ENCODE measurements at regions not wholly inside any gene's neighbourhood (a gene's known extent, or its start where the extent isn't known, plus 50 kb on each side); places are given as distances from the start of the nearest gene placed in this dataset.
"Not testable (repeated sequence)": the region's sequence is repeated elsewhere in the genome, so short reads cannot be mapped to it uniquely, and the experiment has no call there.

DNA sequence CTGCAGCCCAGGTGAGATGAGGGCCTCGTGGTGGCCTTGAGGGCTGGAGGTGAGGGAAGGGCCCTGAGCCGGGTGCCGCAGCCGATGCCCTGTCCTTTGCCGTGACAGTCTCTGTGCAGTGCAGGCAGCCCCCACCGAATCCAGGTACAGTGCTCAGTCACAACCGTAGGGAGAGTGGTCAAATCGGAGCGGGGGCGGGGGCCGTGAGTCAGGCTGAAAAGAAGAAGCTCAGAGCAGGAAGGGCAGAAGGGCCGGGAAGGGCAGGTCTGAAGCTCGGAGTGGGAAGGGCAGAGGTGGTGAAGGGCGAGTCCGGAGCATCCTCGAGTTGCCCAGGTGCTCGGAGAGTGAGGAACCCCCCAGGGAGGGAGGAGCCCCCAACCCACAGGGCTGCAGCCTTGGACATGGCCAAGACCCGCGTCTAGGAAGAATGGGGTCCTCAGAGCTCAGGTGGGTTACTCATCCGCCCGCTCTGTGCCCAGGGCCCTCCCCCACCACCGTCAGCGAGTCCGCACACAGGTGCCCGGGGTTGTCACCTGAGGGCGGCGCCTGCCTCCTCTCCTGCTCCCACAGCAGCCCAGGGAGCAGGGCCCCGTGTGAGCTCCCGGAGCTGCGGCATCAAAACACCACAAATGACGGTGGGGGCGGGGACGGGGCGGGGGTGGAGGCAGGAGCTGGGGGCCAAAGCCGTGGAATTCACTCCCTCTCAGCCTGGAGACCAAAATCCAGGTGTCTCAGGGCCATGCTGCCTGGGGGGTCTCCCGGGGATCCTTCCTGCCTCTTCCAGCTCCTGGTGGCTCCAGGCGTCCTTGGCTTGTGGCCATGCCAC lies 179.7 kb upstream of the ZNF469 start:
- TF ChIP-seq, protein P1, sequence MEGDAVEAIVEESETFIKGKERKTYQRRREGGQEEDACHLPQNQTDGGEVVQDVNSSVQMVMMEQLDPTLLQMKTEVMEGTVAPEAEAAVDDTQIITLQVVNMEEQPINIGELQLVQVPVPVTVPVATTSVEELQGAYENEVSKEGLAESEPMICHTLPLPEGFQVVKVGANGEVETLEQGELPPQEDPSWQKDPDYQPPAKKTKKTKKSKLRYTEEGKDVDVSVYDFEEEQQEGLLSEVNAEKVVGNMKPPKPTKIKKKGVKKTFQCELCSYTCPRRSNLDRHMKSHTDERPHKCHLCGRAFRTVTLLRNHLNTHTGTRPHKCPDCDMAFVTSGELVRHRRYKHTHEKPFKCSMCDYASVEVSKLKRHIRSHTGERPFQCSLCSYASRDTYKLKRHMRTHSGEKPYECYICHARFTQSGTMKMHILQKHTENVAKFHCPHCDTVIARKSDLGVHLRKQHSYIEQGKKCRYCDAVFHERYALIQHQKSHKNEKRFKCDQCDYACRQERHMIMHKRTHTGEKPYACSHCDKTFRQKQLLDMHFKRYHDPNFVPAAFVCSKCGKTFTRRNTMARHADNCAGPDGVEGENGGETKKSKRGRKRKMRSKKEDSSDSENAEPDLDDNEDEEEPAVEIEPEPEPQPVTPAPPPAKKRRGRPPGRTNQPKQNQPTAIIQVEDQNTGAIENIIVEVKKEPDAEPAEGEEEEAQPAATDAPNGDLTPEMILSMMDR (IDR thresholded peaks at IDR 0.05): not testable (repeated sequence)
- not testable (repeated sequence) for TF ChIP-seq POLR2A (IDR thresholded peaks at IDR 0.05); POLR2AphosphoS5 (IDR thresholded peaks at IDR 0.05; ENCODE audit: insufficient read depth in 1 of 2, low read depth in 1 of 2)

All from vagina (tissue), 2 donors.